Spinal cord (tissue), 9 donors: ENCODE measurements at regions not wholly inside any gene's neighbourhood (a gene's known extent, or its start where the extent isn't known, plus 50 kb on each side); places are given as distances from the start of the nearest gene placed in this dataset.

Experiments used
- DNase-seq, 6 donors: peaks; one replicate each; pipeline versions ENCODE4 v3.0.0 to v3.0.0-alpha.2; 2013 to 2015; ENCODE audit warnings: low spot score in 6 of 6, low read depth in 4 of 6
- H3K27ac ChIP-seq: one replicate; pipeline ENCODE4 v1.5.1; 2013; ENCODE audit warnings: low read depth, low read length, control low read depth
- H3K27me3 ChIP-seq: one replicate; pipeline ENCODE4 v1.6.1; 2013; ENCODE audit warnings: low read length; ENCODE audit not compliant: control insufficient read depth, insufficient read depth
- H3K36me3 ChIP-seq: one replicate; pipeline ENCODE4 v1.6.1; 2013; ENCODE audit warnings: low read length; ENCODE audit not compliant: control insufficient read depth, insufficient read depth
- H3K4me1 ChIP-seq: one replicate; pipeline ENCODE4 v1.6.1; 2013; ENCODE audit warnings: low read length; ENCODE audit not compliant: control insufficient read depth, insufficient read depth
- H3K4me3 ChIP-seq: one replicate; pipeline ENCODE4 v1.5.1; 2013; ENCODE audit warnings: low read depth, low read length, control low read depth
- H3K9me3 ChIP-seq: one replicate; pipeline ENCODE4 v1.6.1; 2013; ENCODE audit warnings: low read length; ENCODE audit not compliant: control insufficient read depth, insufficient read depth
- WGBS: methylation state at CpG from one replicate; pipeline ENCODE4 v1.1.5; 2013; ENCODE audit warnings: missing lambda C conversion rate; ENCODE audit not compliant: insufficient coverage; 5-methylcytosine and 5-hydroxymethylcytosine counted together
- donor health status: healthy.

DNA sequence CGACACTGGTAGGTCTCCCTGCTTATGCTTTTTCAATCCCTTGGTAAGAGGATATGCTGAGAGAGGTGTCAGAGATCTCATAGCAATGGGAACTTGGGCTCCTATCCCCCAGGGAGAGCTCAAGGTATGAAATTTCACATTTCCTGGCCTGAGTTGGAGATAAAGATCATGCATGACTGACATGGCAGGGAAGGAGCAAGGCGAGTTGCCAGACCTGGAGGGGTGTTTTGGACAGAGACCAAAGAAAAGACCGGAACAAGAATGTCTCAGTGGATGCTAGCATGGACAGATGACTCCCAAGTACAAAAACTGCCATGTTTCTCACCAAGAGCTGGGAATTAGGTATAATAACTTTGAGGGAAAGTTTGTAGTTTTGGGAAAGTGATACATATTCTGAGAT is 334.1 kb upstream of the B3GALT2 start:
- Histone ChIP-seq H3K36me3 (no peaks in the 10 kb centered on the region), H3K4me1 (no peaks in the 10 kb centered on the region), H3K27me3 (no peaks in the 10 kb centered on the region), H3K27ac (no peak overlapping the region), H3K4me3 (no peak overlapping the region), H3K9me3 (no peaks in the 10 kb centered on the region)
- no peak for DNase-seq
- WGBS, result 92% methylated on average over 2 of the region's 3 CpGs

DNA sequence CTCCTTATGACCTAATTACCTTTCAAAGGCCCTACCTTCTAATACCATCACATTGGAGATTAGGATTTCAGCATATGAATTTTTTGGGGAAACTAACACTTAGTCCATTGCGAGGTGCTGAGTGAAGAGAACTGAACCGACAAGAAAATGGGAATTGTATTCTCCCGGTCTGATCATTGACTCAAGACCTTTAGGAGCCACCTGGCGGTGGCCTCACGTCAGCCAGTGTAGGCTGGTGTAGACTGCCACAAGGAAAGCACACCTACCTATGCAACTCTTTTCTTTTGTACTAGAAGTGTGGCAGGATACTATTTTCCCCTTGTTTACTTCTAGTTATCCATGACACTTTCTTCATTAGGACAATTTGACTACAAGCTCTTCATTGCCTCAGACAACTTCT is 333.5 kb upstream of the B3GALT2 start:
- Histone ChIP-seq H3K4me1 (no peaks in the 10 kb centered on the region), H3K4me3 (no peak overlapping the region), H3K27ac (no peak overlapping the region), H3K27me3 (no peaks in the 10 kb centered on the region), H3K36me3 (no peaks in the 10 kb centered on the region), H3K9me3 (no peaks in the 10 kb centered on the region)
- no peak for DNase-seq
- 76% methylated on average over 4 of the region's 5 CpGs for WGBS

DNA sequence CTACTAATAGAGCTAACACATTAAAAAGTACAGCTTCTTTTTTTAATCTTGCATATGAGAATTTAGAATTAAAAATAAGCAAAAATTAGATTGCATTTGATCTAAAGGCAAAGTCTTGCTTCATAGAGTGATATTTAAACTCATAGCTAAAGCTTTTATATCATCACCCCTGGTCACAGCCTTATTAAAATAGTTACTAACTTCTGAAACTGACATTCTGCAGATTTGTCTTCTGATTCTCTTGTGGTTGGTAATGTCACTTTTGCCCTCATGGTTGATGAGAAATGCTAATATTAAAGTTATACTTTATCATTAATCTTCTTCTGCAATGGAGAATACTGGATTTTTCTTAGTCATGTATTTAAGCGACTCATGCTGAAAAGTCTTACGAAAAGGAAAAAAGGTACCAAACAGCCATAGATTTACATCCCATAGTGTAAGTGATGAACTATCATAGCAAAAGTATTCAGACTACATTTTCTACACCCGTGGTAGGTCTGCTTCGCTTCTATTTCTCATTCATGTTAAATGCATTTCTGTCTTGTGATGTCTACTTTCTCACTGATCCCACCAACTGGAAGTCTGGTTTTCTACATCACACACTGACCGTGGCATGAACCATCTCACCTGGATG is 330.5 kb upstream of the B3GALT2 start:
- no peaks in the 10 kb centered on the region for H3K36me3 ChIP-seq
- H3K27me3 ChIP-seq, result no peaks in the 10 kb centered on the region
- DNase-seq, result no peak
- no peak overlapping the region for H3K27ac ChIP-seq
- H3K4me1 ChIP-seq, result no peaks in the 10 kb centered on the region
- WGBS, result 93% methylated on average over 2 of the region's 5 CpGs
- no peaks in the 10 kb centered on the region for H3K9me3 ChIP-seq
- H3K4me3 ChIP-seq, result no peak overlapping the region

DNA sequence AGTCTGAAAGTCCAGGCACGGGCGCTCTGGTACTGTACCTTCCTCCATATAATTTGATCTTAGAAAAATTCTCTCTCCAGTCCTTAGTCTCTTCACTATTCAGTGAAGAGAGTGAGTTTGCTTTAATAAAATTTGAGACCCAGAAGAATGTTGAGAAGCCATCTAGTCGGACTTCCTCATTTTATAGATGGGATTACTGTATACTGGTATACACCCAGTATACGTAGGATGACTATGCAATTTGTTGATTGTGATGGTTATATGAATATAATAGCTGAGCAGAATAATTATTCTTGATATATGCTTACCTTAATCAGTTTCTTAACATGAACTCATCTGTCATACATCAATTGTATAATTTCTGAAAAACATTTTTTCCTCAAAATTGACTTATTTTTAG is 328.0 kb upstream of the B3GALT2 start:
- no peak overlapping the region for H3K27ac ChIP-seq
- no peak for DNase-seq
- H3K27me3 ChIP-seq, result no peaks in the 10 kb centered on the region
- no peak overlapping the region for H3K4me3 ChIP-seq
- H3K36me3 ChIP-seq, result no peaks in the 10 kb centered on the region
- H3K9me3 ChIP-seq, result no peaks in the 10 kb centered on the region
- H3K4me1 ChIP-seq, result no peaks in the 10 kb centered on the region
- no CpG with 5 or more reads among the region's 4 CpGs for WGBS

DNA sequence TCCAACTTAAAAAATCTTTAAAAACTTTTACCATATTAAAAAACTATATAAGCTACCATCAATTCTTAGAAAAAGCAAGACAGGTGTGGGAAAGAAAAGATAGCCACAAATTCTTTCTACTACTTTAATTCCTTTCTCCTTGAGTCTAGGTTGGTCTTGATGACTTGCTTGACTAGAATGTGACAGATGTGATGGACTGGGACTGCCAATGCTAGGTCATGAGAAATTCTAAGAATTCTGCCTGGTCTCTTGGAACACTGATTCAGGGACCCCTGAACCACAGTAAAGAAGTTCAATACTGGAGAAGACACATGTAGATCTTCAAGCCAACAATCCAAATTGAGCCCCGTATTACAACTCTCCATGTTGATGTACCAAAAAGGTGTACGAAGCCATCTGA is 326.6 kb upstream of the B3GALT2 start:
- Histone ChIP-seq H3K27ac (no peak overlapping the region), H3K4me3 (no peak overlapping the region), H3K4me1 (no peaks in the 10 kb centered on the region), H3K36me3 (no peaks in the 10 kb centered on the region), H3K9me3 (no peaks in the 10 kb centered on the region), H3K27me3 (no peaks in the 10 kb centered on the region)
- WGBS, result 100% methylated on average over 2 of the region's 2 CpGs
- no peak for DNase-seq

DNA sequence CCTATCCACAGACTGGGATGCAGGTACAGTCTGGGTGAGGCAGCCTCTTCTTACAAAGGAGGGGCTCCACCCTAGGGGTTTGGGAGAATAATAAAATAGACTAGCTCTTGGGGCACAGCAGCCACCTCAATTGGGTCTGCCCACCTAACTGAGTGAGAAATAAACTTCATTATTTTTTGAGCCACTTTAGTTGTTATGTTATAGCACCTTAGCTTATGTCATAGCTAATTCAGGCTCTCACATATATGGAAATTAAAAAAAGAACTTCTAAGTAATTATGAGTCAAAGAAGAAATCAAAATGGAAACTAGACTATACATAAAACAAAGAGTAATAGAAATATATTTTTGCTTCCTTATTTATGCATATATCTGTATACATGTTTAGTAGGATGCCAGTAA is 318.5 kb upstream of the B3GALT2 start:
- Histone ChIP-seq H3K4me1 (no peaks in the 10 kb centered on the region), H3K9me3 (no peaks in the 10 kb centered on the region), H3K4me3 (no peak overlapping the region), H3K27me3 (no peaks in the 10 kb centered on the region), H3K36me3 (no peaks in the 10 kb centered on the region), H3K27ac (no peak overlapping the region)
- DNase-seq, result no peak

DNA sequence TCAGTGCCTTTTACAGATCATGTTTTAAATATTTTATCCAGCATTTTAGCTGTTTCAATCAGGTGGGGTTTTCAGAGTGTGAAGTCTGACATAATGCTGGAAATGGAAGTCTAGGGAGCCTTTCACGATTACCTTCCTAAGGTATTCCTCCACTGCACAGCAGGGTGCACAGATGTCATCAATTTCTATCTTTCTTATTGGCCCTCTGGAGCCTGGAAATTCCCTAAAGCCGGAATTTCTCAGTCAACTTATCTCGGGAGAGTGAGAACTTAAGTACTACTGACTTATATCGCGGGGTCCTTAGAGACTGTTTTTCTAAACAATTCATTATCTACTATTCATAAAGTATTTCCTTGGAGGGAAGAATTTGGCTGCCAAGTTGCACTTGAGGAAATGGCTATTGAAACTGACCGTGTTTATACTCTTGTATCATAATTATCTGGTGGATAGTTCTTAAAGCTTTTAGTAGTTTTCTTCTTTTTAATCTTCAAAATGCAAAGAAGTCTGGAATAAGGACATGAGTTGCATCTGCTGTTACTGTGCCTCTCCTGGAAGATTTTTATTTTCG is 311.8 kb upstream of the B3GALT2 start:
- no peaks in the 10 kb centered on the region for H3K9me3 ChIP-seq
- WGBS, result no CpG with 5 or more reads among the region's 7 CpGs

DNA sequence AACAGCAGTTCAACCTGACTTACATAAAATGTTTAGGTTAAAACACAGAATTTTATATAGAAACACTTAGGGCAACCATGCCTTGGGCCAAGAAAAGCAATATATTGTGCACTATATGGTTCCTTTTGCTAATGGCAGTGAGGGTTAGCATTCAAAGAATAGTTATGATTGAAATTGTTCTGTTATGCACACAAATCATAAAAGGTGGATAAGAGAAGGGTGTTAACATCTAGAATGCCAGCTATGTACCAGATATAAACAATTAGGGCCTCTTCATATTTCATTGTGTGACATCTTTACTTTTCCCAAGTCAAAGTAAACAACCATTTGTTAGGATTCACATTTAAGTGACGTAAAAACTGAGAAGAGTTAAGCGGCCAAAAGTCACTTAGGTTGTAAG is 308.0 kb upstream of the B3GALT2 start:
- Histone ChIP-seq H3K4me3 (no peak overlapping the region), H3K9me3 (peaks cover 3% of the 10 kb centered on the region), H3K36me3 (no peaks in the 10 kb centered on the region), H3K4me1 (no peaks in the 10 kb centered on the region), H3K27me3 (no peaks in the 10 kb centered on the region), H3K27ac (no peak overlapping the region)
- no peak for DNase-seq
- no CpG with 5 or more reads among the region's 2 CpGs for WGBS

More for the DNA sequence above, 311.8 kb upstream of the B3GALT2 start:
- no peaks in the 10 kb centered on the region for H3K27me3 ChIP-seq
- no peak overlapping the region for H3K4me3 ChIP-seq
- no peaks in the 10 kb centered on the region for H3K36me3 ChIP-seq
- peak in 2 of 6 donors; percentile 12 to 73 for DNase-seq
- H3K27ac ChIP-seq, result no peak overlapping the region
- no peaks in the 10 kb centered on the region for H3K4me1 ChIP-seq

DNA sequence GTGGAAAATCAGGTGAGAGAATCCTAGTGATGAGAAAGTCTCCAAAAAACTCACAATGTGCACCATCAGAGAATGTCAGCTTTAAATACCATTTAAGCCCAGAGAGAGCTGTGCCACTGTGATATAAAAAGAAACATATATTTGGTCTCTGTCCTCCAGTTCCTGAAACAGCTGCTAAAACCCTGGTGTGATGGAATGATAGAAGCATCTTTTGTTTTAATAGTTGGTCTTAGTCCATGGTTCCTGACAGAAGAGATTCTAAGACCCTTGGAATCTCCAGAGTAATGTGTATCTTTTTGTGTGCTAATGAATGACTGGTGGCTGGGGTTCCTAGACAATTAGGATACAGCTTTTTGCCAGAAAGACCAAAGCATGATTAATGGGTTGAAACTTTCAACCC is 302.8 kb upstream of the B3GALT2 start:
- Histone ChIP-seq H3K27ac (no peak overlapping the region), H3K36me3 (no peaks in the 10 kb centered on the region), H3K9me3 (peaks cover 3% of the 10 kb centered on the region), H3K27me3 (no peaks in the 10 kb centered on the region), H3K4me3 (no peak overlapping the region), H3K4me1 (no peaks in the 10 kb centered on the region)
- no peak for DNase-seq

DNA sequence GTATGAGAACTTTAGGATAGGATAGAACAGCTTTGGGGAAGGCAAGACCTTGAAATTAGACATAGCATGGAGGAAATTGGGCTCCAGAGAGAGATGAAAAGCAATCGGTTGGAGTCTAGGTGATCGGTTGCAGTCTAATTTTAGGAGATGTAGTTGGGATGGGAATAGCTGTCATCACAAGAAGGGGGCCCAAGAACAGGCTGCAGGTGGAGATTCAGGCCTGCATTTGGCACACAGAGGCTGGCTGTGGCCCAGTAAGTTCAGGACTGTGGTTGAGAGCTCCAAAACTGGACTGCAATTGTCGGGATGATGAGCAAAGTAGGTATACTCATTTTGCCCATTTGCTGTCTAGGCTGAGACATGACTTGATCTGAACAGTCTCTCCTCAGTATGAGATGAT is 301.3 kb upstream of the B3GALT2 start:
- Histone ChIP-seq H3K27me3 (no peaks in the 10 kb centered on the region), H3K4me1 (no peaks in the 10 kb centered on the region), H3K4me3 (no peak overlapping the region), H3K9me3 (peaks cover 3% of the 10 kb centered on the region), H3K27ac (no peak overlapping the region), H3K36me3 (no peaks in the 10 kb centered on the region)
- no peak for DNase-seq
- 91% methylated on average over 3 of the region's 3 CpGs for WGBS
